PC-9 (cell line): ENCODE measurements at regions not wholly inside any gene's neighbourhood (a gene's known extent, or its start where the extent isn't known, plus 50 kb on each side); places are given as distances from the start of the nearest gene placed in this dataset.

Experiments used
- BruUV-seq: library from RNA; stranded (reverse); fragments of 400-500 nt; replicated peaks from 2 replicates; lab custom pipeline; 2021; lab: Mats Ljungman, UMichigan
- CTCF ChIA-PET: fragments of 300-600 bp; sonication (Branson Sonifier 250); formaldehyde crosslinking; loops from one replicate; lab custom pipeline; 2022; ENCODE audit warnings: antibody characterized with exemption; lab: Charles Lee
- POLR2A ChIA-PET: fragments of 300-600 bp; sonication (Branson Sonifier 250); formaldehyde crosslinking; loops from one replicate; lab custom pipeline; 2022; ENCODE audit warnings: antibody characterized with exemption; ENCODE audit not compliant: unreplicated experiment; lab: Charles Lee
- DNase-seq, 2 experiments: peaks; one replicate each; pipeline versions ENCODE4 v3.0.0 to v3.0.0-alpha.2; 2015 to 2022; ENCODE audit warnings: mixed read lengths in 1 of 2
- H2AFZ ChIP-seq: fragments of 200-600 bp; sonication (generic); 2 replicates; pipeline ENCODE4 v1.8.1; 2017; ENCODE audit warnings: antibody characterized with exemption
- H3F3A ChIP-seq: fragments of 200-600 bp; sonication (generic); 2 replicates; pipeline ENCODE4 v1.8.1; 2017; ENCODE audit warnings: antibody characterized with exemption, mild to moderate bottlenecking, low read depth; ENCODE audit not compliant: insufficient read depth
- H3K27ac ChIP-seq: fragments of 200-600 bp; sonication (generic); 2 replicates; pipeline ENCODE4 v1.6.1; 2016; ENCODE audit warnings: mixed run types
- H3K27me3 ChIP-seq: fragments of 200-600 bp; sonication (generic); 2 replicates; pipeline ENCODE4 v1.6.1; 2016; ENCODE audit warnings: low read depth, mixed run types; ENCODE audit not compliant: insufficient read depth
- H3K36me3 ChIP-seq: fragments of 200-600 bp; sonication (generic); 2 replicates; pipeline ENCODE4 v1.6.1; 2016; ENCODE audit warnings: low read depth, mixed run types
- H3K4me1 ChIP-seq: fragments of 200-600 bp; sonication (generic); replicated peaks from 2 replicates; pipeline ENCODE4 v1.6.1; 2016; ENCODE audit warnings: mixed run types; ENCODE audit not compliant: insufficient read depth
- H3K4me2 ChIP-seq: fragments of 200-600 bp; sonication (generic); 2 replicates; pipeline ENCODE4 v1.6.1; 2017; ENCODE audit warnings: mixed run types
- H3K4me3 ChIP-seq: fragments of 200-600 bp; sonication (generic); 2 replicates; pipeline ENCODE4 v1.6.1; 2016; ENCODE audit warnings: mixed run types
- H3K79me2 ChIP-seq: fragments of 200-600 bp; sonication (generic); 2 replicates; pipeline ENCODE4 v1.6.1; 2017; ENCODE audit warnings: low read depth, mixed run types
- H3K9me2 ChIP-seq: fragments of 200-600 bp; sonication (generic); 2 replicates; pipeline ENCODE4 v1.8.1; 2017; ENCODE audit warnings: mild to moderate bottlenecking; ENCODE audit not compliant: insufficient read depth
- H3K9me3 ChIP-seq: fragments of 200-600 bp; sonication (generic); 2 replicates; pipeline ENCODE4 v1.8.1; 2016; ENCODE audit warnings: low read depth; ENCODE audit not compliant: insufficient read depth
- H4K20me1 ChIP-seq: fragments of 200-600 bp; sonication (generic); 2 replicates; pipeline ENCODE4 v1.8.1; 2017; ENCODE audit not compliant: insufficient read depth
- CTCF ChIP-seq: fragments of 200-600 bp; sonication (generic); conservative IDR thresholded peaks from 2 replicates; pipeline ENCODE4 v1.6.1; 2017; ENCODE audit warnings: mixed run types, antibody characterized with exemption, mild to moderate bottlenecking, moderate library complexity
- EZH2 ChIP-seq: fragments of 200-600 bp; sonication (generic); IDR thresholded peaks from 2 replicates; pipeline ENCODE4 v1.8.0; 2017; ENCODE audit warnings: antibody characterized with exemption, low read depth
- intact Hi-C: fragments of 100-400 bp; cut with micrococcal nuclease; formaldehyde crosslinking; loops from one replicate; pipeline ENCODE4 v1.10.0; 2022; ENCODE audit not compliant: unreplicated experiment

- no peak overlapping the region for H3K27ac ChIP-seq
- BruUV-seq, result no TSS peak
- POLR2A ChIA-PET, result no interaction called here
- H3K79me2 ChIP-seq, result no peaks in the 10 kb centered on the region
- H3K4me3 ChIP-seq, result no peak overlapping the region
- DNase-seq, result no peak
- H3K4me2 ChIP-seq, result no peak overlapping the region
- no peaks in the 10 kb centered on the region for H3K27me3 ChIP-seq
- no peak overlapping the region for H2AFZ ChIP-seq
- H3K36me3 ChIP-seq, result no peaks in the 10 kb centered on the region
- no peaks in the 10 kb centered on the region for H3K4me1 ChIP-seq
- no peak for TF ChIP-seq CTCF
- TF ChIP-seq EZH2, result no peak
- H4K20me1 ChIP-seq, result no peaks in the 10 kb centered on the region
- intact Hi-C loops, result no loop called here
- no peaks in the 10 kb centered on the region; the same call in 1 of the 2 replicates for H3K9me2 ChIP-seq
- no peaks in the 10 kb centered on the region for H3F3A ChIP-seq
- CTCF ChIA-PET, result no interaction called here
- no peaks in the 10 kb centered on the region for H3K9me3 ChIP-seq
These were observed 385.1 kb upstream of the MEX3C start for GRCh38 chr18:51582551-51582950.

GRCh38 chr18:51588616-51589015 lies 391.1 kb upstream of the MEX3C start:
- no peak overlapping the region for H3K27ac ChIP-seq
- H3K4me3 ChIP-seq, result no peak overlapping the region
- no TSS peak for BruUV-seq
- POLR2A ChIA-PET, result no interaction called here
- no peaks in the 10 kb centered on the region for H3K9me3 ChIP-seq
- TF ChIP-seq CTCF (no peak), EZH2 (no peak)
- H3K9me2 ChIP-seq, result no peaks in the 10 kb centered on the region
- no peaks in the 10 kb centered on the region for H3K79me2 ChIP-seq
- no peaks in the 10 kb centered on the region for H3F3A ChIP-seq
- CTCF ChIA-PET, result no interaction called here
- H4K20me1 ChIP-seq, result no peaks in the 10 kb centered on the region
- no peaks in the 10 kb centered on the region for H3K36me3 ChIP-seq
- no peak for DNase-seq
- H3K27me3 ChIP-seq, result no peaks in the 10 kb centered on the region
- intact Hi-C loops, result no loop called here
- no peak overlapping the region for H2AFZ ChIP-seq
- H3K4me1 ChIP-seq, result no peaks in the 10 kb centered on the region
- no peak overlapping the region for H3K4me2 ChIP-seq

- Histone ChIP-seq H3F3A (no peaks in the 10 kb centered on the region), H3K4me1 (no peaks in the 10 kb centered on the region), H3K27me3 (no peaks in the 10 kb centered on the region), H3K27ac (no peak overlapping the region), H3K36me3 (no peaks in the 10 kb centered on the region), H3K9me3 (no peaks in the 10 kb centered on the region; the same call in 1 of the 2 replicates), H3K79me2 (no peaks in the 10 kb centered on the region), H4K20me1 (no peaks in the 10 kb centered on the region), H3K4me3 (no peak overlapping the region), H2AFZ (no peak overlapping the region), H3K4me2 (no peak overlapping the region), H3K9me2 (no peaks in the 10 kb centered on the region)
- intact Hi-C loops, result no loop called here
- DNase-seq, result no peak
- CTCF ChIA-PET, result no interaction called here
- POLR2A ChIA-PET, result no interaction called here
- no peak for TF ChIP-seq CTCF
- no peak for TF ChIP-seq EZH2
- BruUV-seq, result no TSS peak
These were observed 396.4 kb upstream of the MEX3C start for GRCh38 chr18:51593931-51594330.
